HEK293T (cell line): ENCODE measurements at regions not wholly inside any gene's neighbourhood (a gene's known extent, or its start where the extent isn't known, plus 50 kb on each side); places are given as distances from the start of the nearest gene placed in this dataset.

Source experiments
- CTCF ChIA-PET: fragments of 350-600 bp; formaldehyde crosslinking; extraction: SDS; loops from one replicate; lab custom pipeline; 2021; ENCODE audit warnings: antibody characterized with exemption, inconsistent platforms; lab: Yijun Ruan, JAX
- POLR2A ChIA-PET: fragments of 350-600 bp; formaldehyde crosslinking; extraction: SDS; loops from one replicate; lab custom pipeline; 2020; ENCODE audit warnings: antibody characterized with exemption, inconsistent platforms; lab: Yijun Ruan, JAX
- DNase-seq: peaks from one replicate; pipeline ENCODE4 v3.0.0; 2012; ENCODE audit warnings: mixed read lengths; ENCODE audit errors: extremely low spot score
- ARNT ChIP-seq: fragments of 450-650 bp; IDR thresholded peaks from 2 replicates; pipeline ENCODE4 v1.6.1; 2017; ENCODE audit warnings: mild to moderate bottlenecking
- BHLHE40 ChIP-seq: fragments of 450-650 bp; IDR thresholded peaks from 2 replicates; pipeline ENCODE4 v1.6.1; 2016; ENCODE audit warnings: mild to moderate bottlenecking, moderate library complexity, borderline replicate concordance
- CTBP1 ChIP-seq: fragments of 450-650 bp; IDR thresholded peaks from 2 replicates; pipeline ENCODE4 v1.6.1; 2016; ENCODE audit warnings: borderline replicate concordance
- ELF4 ChIP-seq: fragments of 450-650 bp; IDR thresholded peaks from 2 replicates; pipeline ENCODE4 v1.6.1; 2017; ENCODE audit warnings: antibody characterized with exemption
- FOXA1 ChIP-seq: fragments of 450-650 bp; IDR thresholded peaks from 2 replicates; pipeline ENCODE4 v1.6.1; 2016; ENCODE audit warnings: mild to moderate bottlenecking
- FOXK2 ChIP-seq: fragments of 450-650 bp; IDR thresholded peaks from 2 replicates; pipeline ENCODE4 v1.6.1; 2016; ENCODE audit warnings: mild to moderate bottlenecking
- FOXM1 ChIP-seq: fragments of 450-650 bp; IDR thresholded peaks from 2 replicates; pipeline ENCODE4 v1.6.1; 2017; ENCODE audit warnings: mild to moderate bottlenecking, borderline replicate concordance
- HDGF ChIP-seq: fragments of 450-650 bp; IDR thresholded peaks from 2 replicates; pipeline ENCODE4 v1.6.1; 2017; ENCODE audit warnings: antibody characterized with exemption, borderline replicate concordance
- L3MBTL2 ChIP-seq: fragments of 450-650 bp; conservative IDR thresholded peaks from 2 replicates; pipeline ENCODE4 v1.6.1; 2016; ENCODE audit warnings: mild to moderate bottlenecking
- LEF1 ChIP-seq: fragments of 450-650 bp; IDR thresholded peaks from 2 replicates; pipeline ENCODE4 v1.6.1; 2017; ENCODE audit warnings: mild to moderate bottlenecking, borderline replicate concordance
- NFRKB ChIP-seq: fragments of 450-650 bp; IDR thresholded peaks from 2 replicates; pipeline ENCODE4 v1.6.1; 2016; ENCODE audit warnings: mild to moderate bottlenecking, moderate library complexity
- SP1 ChIP-seq: fragments of 450-650 bp; IDR thresholded peaks from 2 replicates; pipeline ENCODE4 v1.6.1; 2017
- SUZ12 ChIP-seq: fragments of 450-650 bp; IDR thresholded peaks from 2 replicates; pipeline ENCODE4 v1.6.1; 2016; ENCODE audit warnings: mild to moderate bottlenecking
- TARDBP ChIP-seq: fragments of 450-650 bp; IDR thresholded peaks from 2 replicates; pipeline ENCODE4 v1.6.1; 2016
- ZNF384 ChIP-seq: fragments of 450-650 bp; IDR thresholded peaks from 2 replicates; pipeline ENCODE4 v1.6.1; 2016
- TF ChIP-seq, protein P1 (sequence below): fragments of 450-650 bp; IDR thresholded peaks from 2 replicates; pipeline ENCODE4 v1.6.1; 2016

DNA sequence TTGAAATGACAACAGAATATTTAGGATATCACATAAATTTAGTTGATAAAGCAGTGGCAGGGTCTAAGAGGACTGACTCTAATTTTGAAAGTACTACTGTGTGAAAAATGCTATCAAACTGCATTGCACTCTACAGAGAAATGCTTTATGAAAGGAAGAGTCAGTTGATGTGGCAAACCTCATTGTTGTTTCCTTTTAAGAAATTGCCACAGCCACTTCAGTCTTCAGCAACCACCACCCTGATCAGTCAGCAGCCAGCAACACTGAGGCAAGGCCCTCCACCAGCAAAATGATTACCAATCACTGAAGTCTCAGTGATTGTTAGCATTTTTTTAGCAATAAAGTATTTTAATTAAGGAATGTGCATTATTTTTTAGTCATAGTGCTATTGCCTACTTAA lies 488.7 kb upstream of the SLC39A10 start:
- POLR2A ChIA-PET, result no interaction called here

DNA sequence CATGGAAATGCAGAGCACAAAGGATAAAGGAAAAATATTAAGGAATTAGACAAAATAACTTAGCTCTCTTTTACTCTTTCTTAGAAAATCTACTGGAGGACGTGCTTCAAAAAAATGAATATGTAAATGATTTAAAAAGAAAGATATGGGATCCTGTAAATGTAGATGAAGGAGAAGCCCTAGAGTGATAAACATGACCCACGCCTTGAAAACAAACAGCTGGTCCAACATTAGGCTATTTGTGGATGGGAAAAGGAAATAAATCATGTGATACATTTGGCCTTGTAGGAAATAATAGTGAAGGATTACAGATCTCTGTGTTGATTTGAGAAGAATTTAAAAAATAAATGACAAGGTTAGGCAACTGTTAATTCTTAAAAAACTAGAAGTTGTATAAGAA lies 492.1 kb upstream of the SLC39A10 start:
- TF ChIP-seq FOXA1, result no peak
- TF ChIP-seq L3MBTL2, result no peak
- TF ChIP-seq LEF1, result no peak
- TF ChIP-seq ARNT, result no peak
- no peak for TF ChIP-seq ELF4
- no peak for TF ChIP-seq TARDBP
- no peak for TF ChIP-seq CTBP1
- no peak for TF ChIP-seq SUZ12
- TF ChIP-seq FOXK2, result no peak
- TF ChIP-seq, protein P1, sequence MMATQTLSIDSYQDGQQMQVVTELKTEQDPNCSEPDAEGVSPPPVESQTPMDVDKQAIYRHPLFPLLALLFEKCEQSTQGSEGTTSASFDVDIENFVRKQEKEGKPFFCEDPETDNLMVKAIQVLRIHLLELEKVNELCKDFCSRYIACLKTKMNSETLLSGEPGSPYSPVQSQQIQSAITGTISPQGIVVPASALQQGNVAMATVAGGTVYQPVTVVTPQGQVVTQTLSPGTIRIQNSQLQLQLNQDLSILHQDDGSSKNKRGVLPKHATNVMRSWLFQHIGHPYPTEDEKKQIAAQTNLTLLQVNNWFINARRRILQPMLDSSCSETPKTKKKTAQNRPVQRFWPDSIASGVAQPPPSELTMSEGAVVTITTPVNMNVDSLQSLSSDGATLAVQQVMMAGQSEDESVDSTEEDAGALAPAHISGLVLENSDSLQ, result no peak
- no peak for TF ChIP-seq BHLHE40
- TF ChIP-seq NFRKB, result no peak
- no peak for TF ChIP-seq SP1
- no peak for TF ChIP-seq ZNF384
- TF ChIP-seq HDGF, result no peak
- TF ChIP-seq FOXM1, result no peak
- CTCF ChIA-PET, result no interaction called here
- POLR2A ChIA-PET, result no interaction called here
- DNase-seq, result no peak

More for the DNA sequence above, 488.7 kb upstream of the SLC39A10 start:
- DNase-seq, result no peak
- TF ChIP-seq FOXA1 (no peak), SUZ12 (no peak), ELF4 (no peak), ZNF384 (no peak), LEF1 (no peak), FOXM1 (no peak), NFRKB (no peak), FOXK2 (no peak), CTBP1 (no peak), HDGF (no peak), ARNT (no peak), L3MBTL2 (no peak), TARDBP (no peak), SP1 (no peak), BHLHE40 (no peak)
- TF ChIP-seq, protein P1, result no peak
- CTCF ChIA-PET, result no interaction called here

DNA sequence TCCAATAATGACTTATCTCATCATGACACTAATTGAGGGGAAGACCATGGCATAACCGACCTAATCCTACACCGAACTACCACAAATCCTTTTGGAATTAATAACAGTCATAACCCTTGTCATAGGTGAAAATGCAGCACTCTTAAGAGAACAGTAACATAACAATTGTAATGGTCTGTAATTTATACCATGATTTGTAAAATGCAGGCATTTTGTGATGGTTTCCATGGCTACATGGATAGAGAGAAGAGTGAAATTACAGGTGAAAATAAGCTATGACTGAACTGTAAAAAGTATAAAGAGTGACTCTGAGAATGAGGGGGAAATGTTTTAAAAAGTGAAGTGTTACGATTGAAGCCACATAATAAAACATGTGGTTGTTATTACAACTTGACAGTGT lies 494.1 kb upstream of the SLC39A10 start:
- ChIA-PET POLR2A (no interaction called here), CTCF (no interaction called here)
- no peak for TF ChIP-seq NFRKB
- no peak for TF ChIP-seq HDGF
- TF ChIP-seq FOXK2, result no peak
- no peak for TF ChIP-seq TARDBP
- TF ChIP-seq SP1, result no peak
- TF ChIP-seq, protein P1, result no peak
- no peak for TF ChIP-seq L3MBTL2
- TF ChIP-seq ZNF384, result no peak
- no peak for TF ChIP-seq ELF4
- TF ChIP-seq CTBP1, result no peak
- no peak for TF ChIP-seq FOXM1
- no peak for TF ChIP-seq BHLHE40
- no peak for TF ChIP-seq LEF1
- no peak for TF ChIP-seq SUZ12
- no peak for TF ChIP-seq FOXA1
- no peak for TF ChIP-seq ARNT
- DNase-seq, result no peak

DNA sequence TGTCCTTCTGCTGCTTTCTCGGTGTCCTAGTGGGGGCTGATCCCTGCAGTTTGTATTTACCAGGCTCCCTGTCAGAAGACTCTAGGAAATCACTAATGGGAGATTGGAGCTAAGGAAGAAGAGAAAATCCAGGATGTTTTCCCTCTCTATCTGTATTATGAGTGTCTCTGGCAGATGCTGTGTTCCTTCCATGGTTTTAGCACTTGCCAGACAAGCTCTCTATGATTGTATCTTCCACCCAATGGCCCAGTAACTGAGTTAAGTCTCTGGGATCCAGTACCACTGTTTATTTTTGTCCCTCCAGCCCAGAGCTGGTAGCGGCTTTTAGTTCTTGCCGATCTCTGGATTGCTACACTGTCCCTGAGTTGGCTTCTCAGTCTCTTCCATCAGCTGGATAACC lies 494.8 kb upstream of the SLC39A10 start:
- ChIA-PET CTCF (no interaction called here), POLR2A (no interaction called here)
- no peak for TF ChIP-seq ARNT
- TF ChIP-seq BHLHE40, result no peak
- TF ChIP-seq FOXA1, result no peak
- no peak for TF ChIP-seq TARDBP
- no peak for TF ChIP-seq CTBP1
- no peak for TF ChIP-seq L3MBTL2
- TF ChIP-seq HDGF, result no peak
- TF ChIP-seq ELF4, result no peak
- TF ChIP-seq, protein P1, result no peak
- TF ChIP-seq LEF1, result no peak
- DNase-seq, result no peak

DNA sequence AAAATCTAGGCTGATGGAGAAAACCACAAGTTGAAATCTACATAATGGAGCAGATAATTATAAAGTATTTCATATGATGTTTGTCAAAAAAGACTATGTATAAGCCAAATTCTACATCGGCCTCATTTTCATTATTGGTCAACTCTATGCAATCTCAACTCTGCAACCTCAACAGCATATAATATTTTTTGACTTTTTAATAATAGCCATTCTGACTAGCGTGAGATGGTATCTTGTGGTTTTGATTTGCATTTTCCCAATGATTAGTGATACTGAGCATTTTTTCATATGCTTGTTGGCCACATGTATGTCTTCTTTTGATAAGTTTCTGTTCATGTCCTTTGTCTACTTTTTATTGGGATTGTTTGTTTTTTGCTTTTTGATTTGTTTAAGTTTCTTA lies 496.1 kb upstream of the SLC39A10 start:
- ChIA-PET CTCF (no interaction called here), POLR2A (no interaction called here)
- DNase-seq, result no peak
- no peak for TF ChIP-seq HDGF
- TF ChIP-seq CTBP1, result no peak
- TF ChIP-seq, protein P1, result no peak
